CD4-positive, alpha-beta T cell (primary cell): ENCODE measurements at regions not wholly inside any gene's neighbourhood (a gene's known extent, or its start where the extent isn't known, plus 50 kb on each side); places are given as distances from the start of the nearest gene placed in this dataset.

Source experiments
- ATAC-seq: fragments of 200-7000 bp; cut with Tn5 transposase; one replicate; pipeline ENCODE4 v1.10.0; 2022; ENCODE audit warnings: mild to moderate bottlenecking; ENCODE audit not compliant: poor library complexity
- CTCF ChIA-PET: fragments of 350-600 bp; sonication (Branson Sonifier 250); formaldehyde crosslinking; loops from one replicate; lab custom pipeline; 2021; ENCODE audit warnings: antibody characterized with exemption, inconsistent platforms; lab: Charles Lee
- POLR2A ChIA-PET: fragments of 350-600 bp; sonication (Branson Sonifier 250); formaldehyde crosslinking; loops from one replicate; lab custom pipeline; 2021; ENCODE audit warnings: antibody characterized with exemption, inconsistent platforms; lab: Charles Lee
- DNase-seq, 14 experiments: peaks; one replicate each; pipeline ENCODE4 v3.0.0-alpha.2; 2013 to 2020; ENCODE audit warnings: mixed read lengths in 2 of 14
- H3K27ac ChIP-seq, 2 donors: one replicate each; pipeline versions ENCODE4 v1.5.1 to v1.7.0; 2013; ENCODE audit warnings: low read length in 2 of 2, low read depth in 1 of 2, mild to moderate bottlenecking in 1 of 2
- H3K27me3 ChIP-seq, 2 experiments: 1 replicate in 1 of 2; 2 replicates in 1 of 2; pipeline versions ENCODE4 v1.6.1 to v1.7.0; 2013; ENCODE audit warnings: low read length in 2 of 2, control low read depth in 1 of 2, mild to moderate bottlenecking in 1 of 2, moderate library complexity in 1 of 2; ENCODE audit not compliant: insufficient read depth in 2 of 2, control insufficient read depth in 1 of 2
- H3K36me3 ChIP-seq: one replicate; pipeline ENCODE4 v1.6.1; 2013; ENCODE audit warnings: low read length, control low read depth; ENCODE audit not compliant: insufficient read depth
- H3K4me1 ChIP-seq: one replicate; pipeline ENCODE4 v1.6.1; 2013; ENCODE audit warnings: low read length, control low read depth; ENCODE audit not compliant: insufficient read depth
- H3K4me3 ChIP-seq: one replicate; pipeline ENCODE4 v1.5.1; 2013; ENCODE audit warnings: mild to moderate bottlenecking, low read length, moderate library complexity
- H3K9me3 ChIP-seq, 2 experiments: 1 replicate in 1 of 2; 2 replicates in 1 of 2; pipeline versions ENCODE4 v1.6.1 to v1.7.0; 2013; ENCODE audit warnings: low read length in 2 of 2, mild to moderate bottlenecking in 2 of 2, control low read depth in 1 of 2, moderate library complexity in 1 of 2; ENCODE audit not compliant: control insufficient read depth in 1 of 2, insufficient read depth in 1 of 2
- H3K27ac Mint-ChIP-seq: one replicate; pipeline ENCODE4 v1.8.0; 2020; ENCODE audit warnings: mixed read lengths
- H3K27me3 Mint-ChIP-seq: one replicate; pipeline ENCODE4 v1.8.0; 2021; ENCODE audit warnings: mixed read lengths
- H3K36me3 Mint-ChIP-seq: one replicate; pipeline ENCODE4 v1.8.0; 2021; ENCODE audit warnings: low read depth, mixed read lengths
- H3K4me1 Mint-ChIP-seq: one replicate; pipeline ENCODE4 v1.8.0; 2021; ENCODE audit warnings: low read depth, mixed read lengths
- H3K4me3 Mint-ChIP-seq: one replicate; pipeline ENCODE4 v1.8.0; 2020; ENCODE audit warnings: mild to moderate bottlenecking, mixed read lengths
- H3K9me3 Mint-ChIP-seq: one replicate; pipeline ENCODE4 v1.8.0; 2020; ENCODE audit warnings: mixed read lengths
- intact Hi-C, 2 experiments: fragments of 100-400 bp; cut with DNase I in 1 of 2; cut with micrococcal nuclease in 1 of 2; formaldehyde crosslinking; loops; one replicate each; pipeline versions ENCODE4 v1.15.1 to v1.9.0; 2023 to 2025; cut with DNase I, micrococcal nuclease
- TF ChIP-seq, protein P1 (sequence below): fragments of 200-600 bp; IDR thresholded peaks from one replicate; pipeline ENCODE4 v1.8.0; 2022; ENCODE audit warnings: antibody characterized with exemption, mild to moderate bottlenecking

DNA sequence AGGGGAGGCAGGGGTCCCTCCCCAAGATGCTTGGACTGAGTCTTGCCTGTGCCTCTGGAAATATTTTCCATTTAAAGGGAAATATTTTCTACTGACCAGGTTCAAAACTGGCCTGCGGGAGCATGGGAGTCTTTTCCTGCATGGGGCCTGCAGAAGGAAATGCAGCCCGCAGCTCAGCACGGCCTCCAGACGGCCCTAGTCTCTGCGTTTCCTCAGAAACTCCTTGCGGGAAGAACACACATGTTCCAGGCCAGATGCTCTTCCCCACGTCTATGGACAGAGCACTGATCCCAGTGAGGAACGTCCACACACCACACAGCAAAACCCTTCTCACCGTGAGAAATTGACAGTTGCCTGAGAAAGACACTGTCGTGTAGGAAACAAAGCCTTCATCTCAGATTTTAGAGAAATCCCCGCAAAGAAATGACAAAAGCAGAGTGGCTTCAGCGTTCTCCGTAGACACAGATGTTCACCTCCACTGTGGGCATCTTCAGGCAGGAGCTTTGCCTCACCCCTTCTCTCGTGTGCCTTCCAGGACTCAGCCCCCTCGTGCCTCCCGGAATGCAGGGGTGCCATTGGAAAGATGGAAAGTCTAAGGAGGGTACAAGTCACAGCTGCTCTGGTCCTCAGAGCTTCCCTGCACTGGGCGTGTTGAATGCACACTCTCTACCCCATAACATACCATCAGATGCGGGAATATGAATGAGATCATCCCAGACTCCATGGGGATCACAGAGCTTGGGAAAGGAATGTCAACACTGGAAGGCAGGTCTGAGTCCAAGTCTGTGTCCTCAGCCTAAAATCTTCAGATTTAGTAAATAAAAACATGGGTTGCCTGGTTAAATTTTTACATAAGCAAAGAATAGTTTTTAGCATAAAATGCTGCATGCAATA is 438.7 kb upstream of the SALL3 start:
- no peak for ATAC-seq
- intact Hi-C loops: no loop called here
- Mint-ChIP-seq H3K4me3 (no peak overlapping the region), H3K27ac (no peak overlapping the region), H3K36me3 (no peaks in the 10 kb centered on the region), H3K9me3 (no peaks in the 10 kb centered on the region), H3K4me1 (no peaks in the 10 kb centered on the region), H3K27me3 (peaks cover under 1% of the 10 kb centered on the region)
- H3K36me3 ChIP-seq: no peaks in the 10 kb centered on the region
- POLR2A ChIA-PET: no interaction called here
- H3K4me3 ChIP-seq: no peak overlapping the region
- DNase-seq: no peak
- no peaks in the 10 kb centered on the region for H3K27me3 ChIP-seq
- peaks cover 0 to 14% of the 10 kb centered on the region in 2 experiments for H3K9me3 ChIP-seq
- CTCF ChIA-PET: no interaction called here
- no peak overlapping the region for H3K27ac ChIP-seq
- TF ChIP-seq, protein P1, sequence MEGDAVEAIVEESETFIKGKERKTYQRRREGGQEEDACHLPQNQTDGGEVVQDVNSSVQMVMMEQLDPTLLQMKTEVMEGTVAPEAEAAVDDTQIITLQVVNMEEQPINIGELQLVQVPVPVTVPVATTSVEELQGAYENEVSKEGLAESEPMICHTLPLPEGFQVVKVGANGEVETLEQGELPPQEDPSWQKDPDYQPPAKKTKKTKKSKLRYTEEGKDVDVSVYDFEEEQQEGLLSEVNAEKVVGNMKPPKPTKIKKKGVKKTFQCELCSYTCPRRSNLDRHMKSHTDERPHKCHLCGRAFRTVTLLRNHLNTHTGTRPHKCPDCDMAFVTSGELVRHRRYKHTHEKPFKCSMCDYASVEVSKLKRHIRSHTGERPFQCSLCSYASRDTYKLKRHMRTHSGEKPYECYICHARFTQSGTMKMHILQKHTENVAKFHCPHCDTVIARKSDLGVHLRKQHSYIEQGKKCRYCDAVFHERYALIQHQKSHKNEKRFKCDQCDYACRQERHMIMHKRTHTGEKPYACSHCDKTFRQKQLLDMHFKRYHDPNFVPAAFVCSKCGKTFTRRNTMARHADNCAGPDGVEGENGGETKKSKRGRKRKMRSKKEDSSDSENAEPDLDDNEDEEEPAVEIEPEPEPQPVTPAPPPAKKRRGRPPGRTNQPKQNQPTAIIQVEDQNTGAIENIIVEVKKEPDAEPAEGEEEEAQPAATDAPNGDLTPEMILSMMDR: no peak
- H3K4me1 ChIP-seq: no peaks in the 10 kb centered on the region

DNA sequence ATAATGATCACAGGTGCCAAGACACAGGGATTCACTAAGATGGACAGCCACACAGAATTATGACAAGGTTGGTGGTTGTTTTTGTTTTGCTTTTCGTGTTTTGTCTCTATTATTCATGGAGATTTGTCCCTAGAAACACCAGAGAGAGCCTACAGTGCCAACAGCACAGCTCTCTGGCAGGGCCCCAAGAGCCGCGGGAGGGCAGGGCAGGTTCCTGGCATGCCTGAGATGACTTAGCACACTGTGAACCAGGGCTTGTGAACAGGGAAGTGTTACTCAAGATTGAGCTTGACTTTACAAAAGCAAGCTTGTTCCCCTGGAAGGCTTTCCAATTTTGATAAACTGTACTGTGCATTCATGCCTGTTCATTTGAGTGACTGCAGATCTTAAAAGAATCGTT is 437.4 kb upstream of the SALL3 start:
- Mint-ChIP-seq H3K9me3 (no peaks in the 10 kb centered on the region), H3K27me3 (no peaks in the 10 kb centered on the region), H3K36me3 (no peaks in the 10 kb centered on the region), H3K27ac (no peak overlapping the region), H3K4me1 (no peaks in the 10 kb centered on the region), H3K4me3 (no peak overlapping the region)
- POLR2A ChIA-PET: interaction anchor here (0.6 kb wide), 1 partner anchor 20 kb away, joined by 3 read pairs; no protein-coding TSS in a partner anchor
- CTCF ChIA-PET: no interaction called here
- TF ChIP-seq, protein P1: no peak
- Histone ChIP-seq H3K9me3 (peaks cover 0 to 16% of the 10 kb centered on the region in 2 experiments), H3K27me3 (no peaks in the 10 kb centered on the region), H3K36me3 (no peaks in the 10 kb centered on the region), H3K4me1 (no peaks in the 10 kb centered on the region), H3K27ac (no peak overlapping the region), H3K4me3 (no peak overlapping the region)
- intact Hi-C loops: no loop called here
- ATAC-seq: no peak
- DNase-seq: no peak

DNA sequence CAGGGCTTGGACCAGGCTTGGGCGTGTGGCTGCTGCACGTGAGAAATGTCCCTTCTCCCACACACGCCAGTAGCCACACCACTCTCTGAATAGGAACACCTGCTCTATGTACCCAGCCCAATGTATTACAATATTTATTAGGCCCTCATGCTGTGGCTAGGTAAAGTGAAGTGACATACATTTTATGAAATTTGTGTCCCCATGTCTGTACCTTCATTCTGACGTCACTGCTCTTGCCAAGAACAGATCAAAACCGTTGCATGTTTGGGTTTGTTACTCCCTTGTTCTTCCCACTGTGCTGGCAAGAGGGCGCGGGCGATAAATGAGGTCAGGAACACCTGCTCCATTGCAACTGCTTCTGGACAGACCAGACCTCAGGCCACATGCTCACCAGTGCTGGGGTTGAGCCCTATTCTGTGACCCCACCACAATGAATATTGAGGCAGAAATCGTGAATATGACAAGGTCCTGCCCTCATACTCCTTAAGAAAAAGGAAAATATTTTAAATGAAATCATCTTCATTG is 436.4 kb upstream of the SALL3 start:
- no peaks in the 10 kb centered on the region for H3K9me3 Mint-ChIP-seq
- H3K27ac Mint-ChIP-seq: no peak overlapping the region
- Histone ChIP-seq H3K36me3 (no peaks in the 10 kb centered on the region), H3K9me3 (peaks cover 0 to 25% of the 10 kb centered on the region in 2 experiments), H3K27me3 (no peaks in the 10 kb centered on the region), H3K4me1 (no peaks in the 10 kb centered on the region), H3K4me3 (no peak overlapping the region), H3K27ac (no peak overlapping the region)
- H3K27me3 Mint-ChIP-seq: no peaks in the 10 kb centered on the region
- no peaks in the 10 kb centered on the region for H3K4me1 Mint-ChIP-seq
- no peak for ATAC-seq
- ChIA-PET CTCF (no interaction called here), POLR2A (no interaction called here)
- intact Hi-C loops: no loop called here
- TF ChIP-seq, protein P1: no peak
- H3K4me3 Mint-ChIP-seq: no peak overlapping the region
- H3K36me3 Mint-ChIP-seq: no peaks in the 10 kb centered on the region
- DNase-seq: no peak
